Left hindlimb (tissue), 1 donor: ENCODE measurements at regions not wholly inside any gene's neighbourhood (a gene's known extent, or its start where the extent isn't known, plus 50 kb on each side); places are given as distances from the start of the nearest gene placed in this dataset.
"Not testable (repeated sequence)": the region's sequence is repeated elsewhere in the genome, so short reads cannot be mapped to it uniquely, and the experiment has no call there.

Experiments
- DNase-seq: peaks from one replicate; pipeline ENCODE4 v3.0.0-alpha.2; 2018

DNA sequence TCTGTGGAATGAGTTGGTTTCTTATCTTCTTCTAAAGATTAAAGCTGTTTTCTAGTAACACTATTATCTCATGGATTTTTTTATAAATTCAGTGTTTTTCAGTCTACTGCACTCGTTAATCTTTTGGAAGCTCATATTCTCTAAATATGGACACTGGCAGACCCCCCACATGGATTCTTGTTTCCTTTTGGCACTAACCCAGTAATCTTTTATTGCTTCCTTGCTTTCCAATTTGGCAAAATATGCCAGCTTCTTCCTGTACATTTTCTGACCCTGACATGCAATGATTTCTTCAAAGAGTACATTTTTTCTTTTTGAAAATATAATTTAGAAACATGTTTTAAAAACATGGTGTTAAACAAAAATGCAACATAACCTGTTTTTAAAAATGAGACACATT is 474.2 kb upstream of the FTMT start:
- DNase-seq: no peak

DNA sequence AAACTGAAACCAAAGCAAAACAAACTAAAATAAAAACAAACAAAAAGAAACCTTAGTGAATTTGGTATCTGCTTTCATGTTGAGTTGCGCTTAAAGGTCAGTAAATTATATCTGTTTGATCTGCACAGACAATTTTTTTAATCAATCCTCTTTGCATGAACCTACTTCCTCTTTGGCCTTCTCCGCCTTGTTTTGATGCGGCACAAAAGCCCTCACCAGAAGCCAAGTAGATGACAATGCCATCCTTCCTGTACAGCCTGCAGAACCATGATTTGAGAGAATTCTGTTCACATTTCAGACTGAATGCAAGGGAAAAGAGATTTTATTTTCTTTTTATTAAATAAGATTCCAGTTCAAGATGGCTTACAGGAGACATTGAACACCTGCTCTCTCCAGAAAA is 473.6 kb upstream of the FTMT start:
- no peak for DNase-seq

DNA sequence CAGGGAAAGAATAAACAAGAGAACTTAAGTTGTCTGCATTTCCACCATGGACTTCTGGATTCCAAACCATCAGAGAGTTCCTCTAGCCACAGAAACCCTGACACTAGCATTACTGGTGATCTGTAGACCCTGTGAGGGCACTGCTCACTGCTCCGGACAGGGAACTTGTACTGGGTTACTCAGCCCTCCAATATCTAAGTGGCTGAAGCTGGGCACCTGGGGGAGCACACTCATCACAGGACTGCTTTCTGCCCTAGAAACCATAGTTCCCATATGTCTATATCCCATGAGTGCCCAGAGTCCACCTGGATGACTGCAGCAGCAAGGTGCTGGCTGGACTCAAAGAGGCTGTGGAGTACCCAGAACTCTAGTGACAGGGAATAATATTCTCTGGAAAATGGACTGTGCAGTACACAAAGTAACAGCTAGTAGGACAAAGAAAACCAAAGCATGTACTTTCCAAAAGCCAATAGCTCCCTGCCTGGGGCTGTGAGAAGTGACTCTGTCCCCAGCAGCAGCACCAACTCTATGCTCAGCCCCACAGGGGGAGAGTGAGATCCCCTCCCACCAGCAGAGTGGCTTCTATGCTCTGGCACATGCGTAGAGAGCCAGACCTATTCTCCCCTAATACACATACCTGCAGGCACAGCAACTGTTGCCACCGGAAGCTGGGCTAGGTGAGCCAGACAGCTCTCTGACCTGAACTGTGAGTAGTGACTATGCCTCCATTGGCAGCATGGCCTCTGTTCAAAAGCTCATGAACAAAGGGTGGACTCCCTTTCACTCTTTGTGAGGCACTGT is 472.9 kb upstream of the FTMT start:
- no peak for DNase-seq

GRCh38 chr5:121380066-121380465 is 471.6 kb upstream of the FTMT start:
- DNase-seq: no peak

GRCh38 chr5:121384359-121384758 is 467.3 kb upstream of the FTMT start:
- DNase-seq: no peak

DNA sequence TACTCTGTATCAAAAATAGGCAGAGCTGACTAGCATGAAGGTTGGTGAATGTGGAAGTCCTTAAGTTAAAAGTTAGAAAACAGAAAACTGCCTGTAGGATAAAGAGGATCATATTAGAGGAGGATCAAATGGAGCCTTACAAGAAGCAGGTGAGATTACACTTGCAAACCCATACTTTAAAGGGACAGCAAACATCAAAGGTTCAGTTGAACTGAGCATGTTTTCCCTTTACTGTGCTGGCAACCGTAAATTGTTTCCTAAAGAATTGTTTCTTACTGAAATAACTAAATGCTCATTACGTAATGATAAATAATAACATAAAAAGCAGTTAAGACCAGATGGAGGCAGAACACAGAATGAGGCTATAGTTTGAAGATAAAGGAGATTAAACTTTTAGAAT is 465.3 kb upstream of the FTMT start:
- DNase-seq: no peak

- no peak for DNase-seq
Measured at GRCh38 chr5:121396716-121397115, 455.0 kb upstream of the FTMT start.

DNA sequence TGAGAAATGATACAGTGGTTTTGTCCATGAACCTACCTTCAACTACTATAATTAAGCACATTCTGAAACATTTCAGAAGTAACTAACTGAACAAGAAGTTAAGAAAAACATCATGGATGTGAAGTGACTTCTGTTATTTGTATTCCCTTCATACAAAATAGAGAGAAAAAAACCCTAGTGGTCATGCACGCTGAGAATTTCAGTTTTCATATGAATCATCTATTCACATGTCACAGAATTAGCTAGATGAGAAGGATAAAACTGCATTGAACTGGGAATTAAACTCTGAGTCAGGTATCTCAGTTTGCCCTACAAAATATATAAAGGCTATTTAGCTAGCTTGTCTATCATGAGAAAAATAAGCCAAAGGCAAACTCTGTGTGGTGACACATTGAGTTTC is 451.8 kb upstream of the FTMT start:
- DNase-seq: no peak

- no peak for DNase-seq
Measured at GRCh38 chr5:121408778-121409177, 442.9 kb upstream of the FTMT start.

GRCh38 chr5:121415270-121415669 is 436.4 kb upstream of the FTMT start:
- DNase-seq: no peak

- DNase-seq: no peak
Measured at GRCh38 chr5:121421646-121422045, 430.0 kb upstream of the FTMT start.

DNA sequence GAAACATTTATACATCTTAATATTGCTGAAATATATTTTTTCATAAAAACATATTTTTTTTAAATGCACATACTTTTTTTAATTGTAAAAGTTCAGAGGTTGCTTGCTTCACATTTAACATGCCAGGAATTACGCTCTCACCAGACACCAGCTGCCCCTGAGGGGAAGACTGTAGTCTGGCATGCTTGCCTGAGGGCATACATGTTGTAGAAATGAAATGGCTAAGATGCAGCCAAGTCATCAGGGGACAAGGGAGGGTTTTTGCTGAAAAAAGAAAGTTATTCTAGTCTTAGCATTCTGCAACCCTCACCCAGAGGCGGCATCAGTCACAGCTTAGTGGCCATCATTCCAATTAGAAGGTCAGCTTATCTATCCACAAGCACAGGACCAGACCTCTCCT is 426.7 kb upstream of the FTMT start:
- no peak for DNase-seq

DNA sequence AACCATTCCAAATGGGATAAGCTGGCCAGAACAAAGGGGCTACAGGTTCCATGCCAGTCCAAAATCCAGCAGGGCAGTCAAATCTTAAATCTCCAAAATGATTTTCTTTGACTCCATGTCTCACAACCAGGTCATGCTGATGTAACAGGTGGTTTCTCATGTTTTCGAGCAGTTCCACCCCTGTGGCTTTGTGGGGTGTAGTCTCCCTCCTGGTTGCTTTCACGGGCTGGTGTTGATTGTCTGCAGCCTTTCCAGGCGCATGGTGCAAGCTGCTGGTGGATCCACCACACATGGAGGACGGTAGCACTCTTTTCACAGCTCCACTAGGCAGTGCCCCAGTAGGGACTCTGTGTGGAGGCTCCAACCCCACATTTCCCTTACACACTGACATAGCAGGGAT is 425.5 kb upstream of the FTMT start:
- DNase-seq: no peak

DNA sequence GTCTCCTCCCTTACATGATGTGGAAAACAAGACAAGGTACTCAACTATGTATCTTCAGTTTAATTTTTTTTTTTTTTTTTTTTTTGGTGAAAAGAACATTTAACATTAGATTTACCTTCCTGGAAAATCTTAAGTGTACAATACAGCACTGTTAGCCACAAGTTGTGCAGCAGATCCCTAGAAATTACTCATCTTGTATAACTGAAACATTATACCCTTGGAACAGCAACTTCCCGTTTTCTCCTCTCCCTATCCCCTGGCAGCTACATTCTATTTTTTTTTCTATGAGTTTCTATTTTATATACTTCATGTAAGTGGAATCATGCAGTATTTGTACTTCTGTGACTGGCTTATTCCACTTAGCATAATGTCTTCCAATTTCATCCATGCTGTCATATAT is 421.9 kb upstream of the FTMT start:
- DNase-seq: no peak

DNA sequence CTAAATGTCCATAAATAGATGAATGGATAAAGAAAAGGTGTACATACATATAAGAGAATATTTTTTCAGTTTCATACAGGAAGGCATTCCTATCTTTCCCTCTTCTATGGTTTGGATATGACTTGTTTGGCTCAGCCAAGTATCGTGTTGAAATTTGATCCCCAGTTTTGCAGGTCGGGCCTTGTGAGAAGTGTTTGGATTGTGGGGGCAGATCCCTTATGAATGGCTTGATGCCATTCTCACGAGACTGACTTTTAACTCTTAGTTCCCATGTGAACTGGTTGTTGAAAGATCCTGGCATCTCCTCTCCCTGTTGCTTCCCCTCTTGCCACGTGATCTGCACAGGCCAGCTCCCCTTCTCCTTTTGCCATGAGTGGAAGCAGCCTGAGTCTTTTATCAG is 421.1 kb upstream of the FTMT start:
- DNase-seq: no peak

DNA sequence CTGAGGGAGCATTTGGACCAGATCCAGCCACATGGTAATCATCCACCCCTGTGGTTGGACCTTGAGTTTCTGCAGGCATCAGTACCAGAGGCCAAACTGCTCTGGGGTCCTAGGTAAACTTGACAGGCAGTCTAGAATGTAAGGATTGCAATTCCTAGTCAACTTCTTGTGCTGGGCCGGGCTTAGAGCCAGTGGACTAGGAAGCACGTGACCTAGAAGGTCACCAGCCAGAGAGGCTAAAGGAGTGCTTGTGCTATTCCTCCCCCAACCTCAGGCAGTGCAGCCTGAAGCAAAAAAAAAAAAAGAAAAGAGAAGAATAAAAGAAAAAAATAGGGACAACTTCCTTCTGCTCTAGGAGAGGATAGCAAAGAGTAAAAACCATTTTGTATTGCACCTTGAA is 406.2 kb upstream of the FTMT start:
- DNase-seq: no peak

GRCh38 chr5:121462441-121462840 is 389.2 kb upstream of the FTMT start:
- no peak for DNase-seq

- DNase-seq: not testable (repeated sequence)
Measured at GRCh38 chr5:121471222-121471621, 380.5 kb upstream of the FTMT start.

DNA sequence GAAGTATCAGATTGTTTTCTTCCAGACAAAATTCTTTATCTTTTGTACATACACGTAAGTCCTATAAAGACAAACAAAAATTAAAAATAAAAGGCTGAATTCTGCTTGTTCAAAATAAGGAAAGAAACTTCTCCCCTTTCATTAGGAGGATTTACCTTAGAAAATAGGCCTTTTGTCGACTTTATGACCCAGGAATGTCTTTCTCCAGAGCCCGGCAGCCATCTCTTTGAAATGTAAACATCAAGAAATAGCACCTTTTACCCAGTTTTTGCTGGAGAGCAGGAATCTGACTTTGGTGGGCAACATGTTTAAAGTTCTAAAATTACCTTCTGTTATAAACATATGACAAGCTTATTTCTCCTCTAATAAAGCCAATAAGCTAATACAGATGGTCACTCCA is 373.0 kb upstream of the FTMT start:
- DNase-seq: no peak

- no peak for DNase-seq
Measured at GRCh38 chr5:121479337-121479736, 372.3 kb upstream of the FTMT start.

DNA sequence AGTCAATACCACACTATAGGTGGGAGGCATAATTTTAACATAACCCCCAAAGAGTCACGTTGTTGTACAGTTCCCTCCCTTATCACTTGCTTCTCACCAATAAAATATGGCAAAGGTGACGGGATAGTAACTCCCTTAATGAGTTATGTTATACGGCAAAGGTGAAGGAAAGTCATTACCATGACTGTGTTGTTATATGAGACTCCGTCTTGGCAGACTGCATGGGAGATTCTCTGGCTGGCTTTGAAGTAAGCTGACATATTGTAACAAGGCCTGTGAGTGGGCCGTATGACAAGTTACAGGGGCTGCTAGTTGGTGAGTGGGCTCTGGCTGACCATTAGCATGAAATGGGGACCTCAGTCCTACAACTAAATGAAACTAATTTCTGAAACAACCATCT is 366.4 kb upstream of the FTMT start:
- no peak for DNase-seq

GRCh38 chr5:121485999-121486398 is 365.7 kb upstream of the FTMT start:
- DNase-seq: not testable (repeated sequence)

- DNase-seq: no peak
Measured at GRCh38 chr5:121489972-121490371, 361.7 kb upstream of the FTMT start.

DNA sequence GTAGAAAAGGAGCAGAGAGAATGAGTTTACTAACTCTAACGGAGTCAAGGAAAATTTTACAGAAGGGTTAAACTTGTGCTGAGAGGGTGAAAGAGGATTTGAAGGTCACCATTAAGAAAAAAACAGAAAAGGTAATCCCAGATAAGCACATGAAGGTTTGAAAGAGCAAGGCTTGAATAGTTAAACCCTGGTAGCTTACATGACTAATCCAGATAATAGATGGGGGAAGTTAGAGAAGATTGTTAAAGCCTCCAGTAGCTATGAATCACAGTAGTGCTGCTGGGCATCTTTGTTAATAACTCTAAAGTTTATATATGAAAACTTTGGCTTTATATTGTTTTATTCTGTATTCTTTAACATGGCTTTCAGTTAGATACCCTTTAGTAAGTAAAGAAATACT is 354.5 kb upstream of the FTMT start:
- no peak for DNase-seq

DNA sequence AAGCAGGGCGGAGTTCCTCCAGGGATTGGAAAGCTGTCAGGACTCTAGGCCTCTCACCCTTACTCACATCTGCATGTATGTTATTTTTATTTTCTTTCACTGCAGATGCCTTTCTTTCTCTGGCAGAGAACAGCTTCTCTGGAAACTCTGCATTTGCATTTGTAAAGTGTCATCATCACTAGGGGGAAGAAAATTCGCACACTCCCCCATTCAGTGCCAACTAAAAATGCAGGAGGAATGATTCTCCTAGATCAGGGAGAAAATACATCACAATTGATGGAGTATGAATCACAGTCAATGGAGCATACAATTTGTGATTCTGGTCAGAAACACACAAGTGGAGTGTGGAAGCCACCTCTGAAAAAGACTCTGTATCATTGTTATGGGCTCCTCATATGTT is 351.4 kb upstream of the FTMT start:
- no peak for DNase-seq
